Gastroesophageal sphincter (tissue), 3 donors: ENCODE measurements at regions not wholly inside any gene's neighbourhood (a gene's known extent, or its start where the extent isn't known, plus 50 kb on each side); places are given as distances from the start of the nearest gene placed in this dataset.
A peak's percentile ranks its signal among the peaks of the same experiment; 100 is the strongest.

Experiments used
- POLR2A ChIP-seq, 2 donors: fragments of 450-650 bp; IDR thresholded peaks; one replicate each; pipeline ENCODE4 v1.6.1; 2017; ENCODE audit warnings: antibody characterized with exemption in 2 of 2, mild to moderate bottlenecking in 2 of 2, moderate library complexity in 1 of 2
- TF ChIP-seq, protein P1 (sequence below), 4 experiments: fragments of 200-600 bp in 2 of 4; fragments of 450-650 bp in 2 of 4; sonication (generic) in 1 of 4; IDR thresholded peaks; one replicate each; pipeline ENCODE4 v1.5.1; 2017 to 2019; ENCODE audit warnings: antibody characterized with exemption in 4 of 4, mild to moderate bottlenecking in 2 of 4, moderate library complexity in 2 of 4

DNA sequence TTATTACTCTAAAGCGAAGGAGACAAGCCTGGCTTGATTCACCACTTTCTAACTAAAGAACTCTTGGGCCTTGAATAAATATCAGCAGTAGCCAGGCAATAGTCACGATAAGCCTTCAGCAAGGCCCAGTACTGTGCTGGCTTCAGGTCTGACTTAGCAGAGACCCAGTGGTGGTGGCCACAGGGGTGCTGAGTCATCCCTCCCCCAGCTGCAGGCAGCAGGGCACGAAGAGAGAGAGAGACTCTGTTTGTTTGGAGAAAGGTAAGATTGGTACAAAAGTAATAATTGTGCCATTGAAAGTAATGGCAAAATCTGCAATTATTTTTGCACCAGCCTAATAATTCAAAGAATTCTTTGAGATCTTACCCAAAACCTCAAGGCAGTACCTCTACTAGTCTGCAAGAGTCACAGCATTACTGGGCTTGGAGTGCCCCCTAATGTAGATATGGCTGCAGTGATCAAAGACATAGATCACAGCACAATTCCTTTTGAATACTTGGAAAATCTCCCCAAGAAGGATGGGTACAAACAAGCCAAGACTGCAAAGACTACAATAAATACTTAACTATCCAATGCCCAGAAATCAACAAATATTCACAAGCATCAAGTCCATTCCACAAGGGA, 159.5 kb upstream of the USP38 start:
- TF ChIP-seq, protein P1, sequence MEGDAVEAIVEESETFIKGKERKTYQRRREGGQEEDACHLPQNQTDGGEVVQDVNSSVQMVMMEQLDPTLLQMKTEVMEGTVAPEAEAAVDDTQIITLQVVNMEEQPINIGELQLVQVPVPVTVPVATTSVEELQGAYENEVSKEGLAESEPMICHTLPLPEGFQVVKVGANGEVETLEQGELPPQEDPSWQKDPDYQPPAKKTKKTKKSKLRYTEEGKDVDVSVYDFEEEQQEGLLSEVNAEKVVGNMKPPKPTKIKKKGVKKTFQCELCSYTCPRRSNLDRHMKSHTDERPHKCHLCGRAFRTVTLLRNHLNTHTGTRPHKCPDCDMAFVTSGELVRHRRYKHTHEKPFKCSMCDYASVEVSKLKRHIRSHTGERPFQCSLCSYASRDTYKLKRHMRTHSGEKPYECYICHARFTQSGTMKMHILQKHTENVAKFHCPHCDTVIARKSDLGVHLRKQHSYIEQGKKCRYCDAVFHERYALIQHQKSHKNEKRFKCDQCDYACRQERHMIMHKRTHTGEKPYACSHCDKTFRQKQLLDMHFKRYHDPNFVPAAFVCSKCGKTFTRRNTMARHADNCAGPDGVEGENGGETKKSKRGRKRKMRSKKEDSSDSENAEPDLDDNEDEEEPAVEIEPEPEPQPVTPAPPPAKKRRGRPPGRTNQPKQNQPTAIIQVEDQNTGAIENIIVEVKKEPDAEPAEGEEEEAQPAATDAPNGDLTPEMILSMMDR (IDR thresholded peaks at IDR 0.05): peak in 3 of 4 experiments; percentile 13 to 63 (median 58)
- no peak for TF ChIP-seq POLR2A (IDR thresholded peaks at IDR 0.05)
